ENCODE measurements at regions not wholly inside any gene's neighbourhood (a gene's known extent, or its start where the extent isn't known, plus 50 kb on each side); places are given as distances from the start of the nearest gene placed in this dataset.

DNA sequence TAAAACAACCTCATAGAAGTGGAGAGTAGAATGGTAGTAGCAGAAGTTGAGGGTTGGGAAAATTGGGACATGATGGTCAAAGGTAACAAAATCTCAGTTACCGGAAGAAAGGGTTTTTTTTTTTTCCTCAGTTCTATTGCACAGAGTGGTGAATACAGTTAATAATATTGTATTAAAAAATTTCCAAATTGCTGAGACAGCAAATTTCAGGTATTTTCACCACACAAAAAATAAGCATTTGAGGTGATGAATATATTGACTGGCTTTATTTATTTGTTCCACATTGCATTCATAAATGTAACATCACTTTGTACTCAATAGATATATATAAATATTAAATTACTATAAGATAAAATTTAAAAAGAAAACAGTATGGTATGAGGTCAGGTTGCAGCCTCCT, 373.8 kb downstream of the ETV1 start:
- TF ChIP-seq, protein P1, sequence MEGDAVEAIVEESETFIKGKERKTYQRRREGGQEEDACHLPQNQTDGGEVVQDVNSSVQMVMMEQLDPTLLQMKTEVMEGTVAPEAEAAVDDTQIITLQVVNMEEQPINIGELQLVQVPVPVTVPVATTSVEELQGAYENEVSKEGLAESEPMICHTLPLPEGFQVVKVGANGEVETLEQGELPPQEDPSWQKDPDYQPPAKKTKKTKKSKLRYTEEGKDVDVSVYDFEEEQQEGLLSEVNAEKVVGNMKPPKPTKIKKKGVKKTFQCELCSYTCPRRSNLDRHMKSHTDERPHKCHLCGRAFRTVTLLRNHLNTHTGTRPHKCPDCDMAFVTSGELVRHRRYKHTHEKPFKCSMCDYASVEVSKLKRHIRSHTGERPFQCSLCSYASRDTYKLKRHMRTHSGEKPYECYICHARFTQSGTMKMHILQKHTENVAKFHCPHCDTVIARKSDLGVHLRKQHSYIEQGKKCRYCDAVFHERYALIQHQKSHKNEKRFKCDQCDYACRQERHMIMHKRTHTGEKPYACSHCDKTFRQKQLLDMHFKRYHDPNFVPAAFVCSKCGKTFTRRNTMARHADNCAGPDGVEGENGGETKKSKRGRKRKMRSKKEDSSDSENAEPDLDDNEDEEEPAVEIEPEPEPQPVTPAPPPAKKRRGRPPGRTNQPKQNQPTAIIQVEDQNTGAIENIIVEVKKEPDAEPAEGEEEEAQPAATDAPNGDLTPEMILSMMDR (IDR thresholded peaks at IDR 0.05; ENCODE audit: insufficient read depth, low read length, poor library complexity, severe bottlenecking) = no peak
- TF ChIP-seq EZH2phosphoT487 (conservative IDR thresholded peaks at IDR 0.05; ENCODE audit: low read length) = no peak

Data from SU-DHL-6 (cell line).